Small intestine (tissue), 7 donors: ENCODE measurements at regions not wholly inside any gene's neighbourhood (a gene's known extent, or its start where the extent isn't known, plus 50 kb on each side); places are given as distances from the start of the nearest gene placed in this dataset.
"Not testable (repeated sequence)": the region's sequence is repeated elsewhere in the genome, so short reads cannot be mapped to it uniquely, and the experiment has no call there.

Experiments
- DNase-seq, 2 donors: peaks; one replicate each; pipeline versions ENCODE4 v3.0.0 to v3.0.0-alpha.2; 2013
- FAIRE-seq: peaks from 2 replicates; lab custom pipeline; 2012; peaks lifted over from hg19 to GRCh38; lab: Jason Lieb, UNC
- H3K27ac ChIP-seq, 3 donors: one replicate each; pipeline ENCODE4 v1.5.1; 2013; ENCODE audit warnings: low read length in 2 of 3, mild to moderate bottlenecking in 2 of 3, control low read depth in 1 of 3, inconsistent platforms in 1 of 3, low read depth in 1 of 3, moderate library complexity in 1 of 3
- H3K27me3 ChIP-seq, 3 donors: one replicate each; pipeline ENCODE4 v1.6.1; 2013; ENCODE audit warnings: low read length in 3 of 3, inconsistent platforms in 1 of 3; ENCODE audit not compliant: control insufficient read depth in 3 of 3, insufficient read depth in 3 of 3
- H3K36me3 ChIP-seq, 3 donors: one replicate each; pipeline ENCODE4 v1.6.1; 2013; ENCODE audit warnings: low read length in 3 of 3, inconsistent platforms in 1 of 3, low read depth in 1 of 3, mild to moderate bottlenecking in 1 of 3, moderate library complexity in 1 of 3; ENCODE audit not compliant: control insufficient read depth in 3 of 3, insufficient read depth in 2 of 3
- H3K4me1 ChIP-seq, 3 donors: one replicate each; pipeline ENCODE4 v1.6.1; 2013; ENCODE audit warnings: low read length in 2 of 3, inconsistent platforms in 1 of 3, low read depth in 1 of 3, mild to moderate bottlenecking in 1 of 3, moderate library complexity in 1 of 3; ENCODE audit not compliant: control insufficient read depth in 3 of 3, insufficient read depth in 2 of 3
- H3K4me3 ChIP-seq, 3 donors: one replicate each; pipeline ENCODE4 v1.5.1; 2013; ENCODE audit warnings: low read length in 3 of 3, control low read depth in 1 of 3, inconsistent platforms in 1 of 3, low read depth in 1 of 3, mild to moderate bottlenecking in 1 of 3, moderate library complexity in 1 of 3
- H3K9me3 ChIP-seq, 2 donors: one replicate each; pipeline ENCODE4 v1.6.1; 2013; ENCODE audit warnings: low read depth in 1 of 2, low read length in 1 of 2; ENCODE audit not compliant: control insufficient read depth in 2 of 2, insufficient read depth in 1 of 2
- WGBS, 3 donors: extraction: QIAGEN DNeasy Blood & Tissue Kit; methylation state at CpG; one replicate each; pipeline ENCODE4 v1.1.7; 2013; 5-methylcytosine and 5-hydroxymethylcytosine counted together
- donor health status: healthy with polysubstance abuse.
- donor health status: control.
- donor health status: control.
- donor health status: Bipolar disorder and iron deficiency.
- donor health status: healthy.

GRCh38 chr14:105604531-105605463 is 78.4 kb downstream of the TMEM121 start:
- FAIRE-seq, DNase-seq, H3K4me1 ChIP-seq, H3K27me3 ChIP-seq, H3K36me3 ChIP-seq, H3K4me3 ChIP-seq, H3K27ac ChIP-seq: not testable (repeated sequence)
- peaks cover 0 to 17% of the 10 kb centered on the region in 2 donors for H3K9me3 ChIP-seq
- WGBS, 3 donors: 80 to 86% (median 80%) methylated on average over 27 to 32 of the region's 32 CpGs

GRCh38 chr14:105605464-105606304 is 79.3 kb downstream of the TMEM121 start:
- Histone ChIP-seq H3K4me1 (peaks cover 0 to 7% (median 0%) of the 10 kb centered on the region in 3 donors), H3K4me3 (no peak overlapping the region), H3K27ac (no peak overlapping the region), H3K9me3 (peaks cover 0 to 17% of the 10 kb centered on the region in 2 donors), H3K36me3 (no peaks in the 10 kb centered on the region), H3K27me3 (no peaks in the 10 kb centered on the region)
- DNase-seq (no peak), FAIRE-seq (no peak)
- WGBS, 3 donors: 80 to 88% (median 81%) methylated on average over 21 to 24 of the region's 24 CpGs

- not testable (repeated sequence) for H3K27me3 ChIP-seq, H3K4me1 ChIP-seq, FAIRE-seq, H3K27ac ChIP-seq, DNase-seq, H3K4me3 ChIP-seq, H3K36me3 ChIP-seq
- 57 to 83% (median 72%) methylated on average over 8 to 15 of the region's 15 CpGs for WGBS, 3 donors
- H3K9me3 ChIP-seq: peaks cover 0 to 15% of the 10 kb centered on the region in 2 donors
These were observed 80.1 kb downstream of the TMEM121 start for GRCh38 chr14:105606305-105606975.

- WGBS, 3 donors: 61 to 83% (median 71%) methylated on average over 12 to 15 of the region's 16 CpGs
- not testable (repeated sequence) for H3K27me3 ChIP-seq, FAIRE-seq, H3K4me3 ChIP-seq, H3K36me3 ChIP-seq, H3K27ac ChIP-seq, H3K4me1 ChIP-seq, DNase-seq
- peaks cover 0 to 15% of the 10 kb centered on the region in 2 donors for H3K9me3 ChIP-seq
These were observed 80.6 kb downstream of the TMEM121 start for GRCh38 chr14:105607025-105607424.

- not testable (repeated sequence) for FAIRE-seq
These were observed 88.6 kb downstream of the TMEM121 start for GRCh38 chr14:105614987-105615386.

GRCh38 chr14:105615986-105616801 is 89.8 kb downstream of the TMEM121 start:
- H3K4me3 ChIP-seq, DNase-seq, H3K36me3 ChIP-seq, H3K9me3 ChIP-seq, FAIRE-seq, H3K27me3 ChIP-seq, H3K27ac ChIP-seq, H3K4me1 ChIP-seq: not testable (repeated sequence)
- WGBS, 3 donors: 65 to 81% (median 66%) methylated on average over 22 to 23 of the region's 24 CpGs

More at GRCh38 chr14:105614987-105615386, 88.6 kb downstream of the TMEM121 start:
- not testable (repeated sequence) for H3K4me3 ChIP-seq, H3K36me3 ChIP-seq, H3K27ac ChIP-seq, H3K27me3 ChIP-seq, H3K9me3 ChIP-seq, DNase-seq, H3K4me1 ChIP-seq
- WGBS, 3 donors: 73 to 80% (median 80%) methylated on average over 2 to 3 of the region's 4 CpGs

- 47 to 71% (median 51%) methylated on average over 8 of the region's 8 CpGs for WGBS, 3 donors
- Histone ChIP-seq H3K4me3 (no peak overlapping the region), H3K4me1 (no peaks in the 10 kb centered on the region), H3K36me3 (no peaks in the 10 kb centered on the region), H3K9me3 (peaks cover 0 to 6% of the 10 kb centered on the region in 2 donors), H3K27me3 (no peaks in the 10 kb centered on the region), H3K27ac (no peak overlapping the region)
- FAIRE-seq (no peak), DNase-seq (no peak)
These were observed 90.4 kb downstream of the TMEM121 start for GRCh38 chr14:105616802-105617192.
